Kidney capillary endothelial cell (primary cell): ENCODE measurements at regions not wholly inside any gene's neighbourhood (a gene's known extent, or its start where the extent isn't known, plus 50 kb on each side); places are given as distances from the start of the nearest gene placed in this dataset.
"Not testable (repeated sequence)": the region's sequence is repeated elsewhere in the genome, so short reads cannot be mapped to it uniquely, and the experiment has no call there.

ENCODE experiments used
- DNase-seq: peaks from one replicate; pipeline ENCODE4 v3.0.0-alpha.2; 2018; ENCODE audit warnings: low spot score

GRCh38 chr2:219726916-219727315 lies 99.5 kb downstream of the SLC4A3 start:
- DNase-seq: no peak

- DNase-seq: no peak
Measured at GRCh38 chr2:219727771-219728429, 100.5 kb downstream of the SLC4A3 start.

- no peak for DNase-seq
Measured at GRCh38 chr2:219728991-219729487, 101.6 kb downstream of the SLC4A3 start.

GRCh38 chr2:219731173-219731572 lies 103.7 kb downstream of the SLC4A3 start:
- no peak for DNase-seq

- no peak for DNase-seq
Measured at GRCh38 chr2:219733106-219733505, 105.7 kb downstream of the SLC4A3 start.

GRCh38 chr2:219733746-219734145 lies 106.3 kb downstream of the SLC4A3 start:
- no peak for DNase-seq

- DNase-seq: peak; percentile 49
Measured at GRCh38 chr2:219736209-219736608, 108.8 kb downstream of the SLC4A3 start.

GRCh38 chr2:219737270-219737691 lies 109.9 kb downstream of the SLC4A3 start:
- no peak for DNase-seq

GRCh38 chr2:219739066-219739465 lies 111.6 kb downstream of the SLC4A3 start:
- DNase-seq: no peak

- no peak for DNase-seq
Measured at GRCh38 chr2:219739866-219740440, 112.5 kb downstream of the SLC4A3 start.

GRCh38 chr2:219743548-219743947 lies 116.1 kb downstream of the SLC4A3 start:
- DNase-seq: no peak

- no peak for DNase-seq
Measured at GRCh38 chr2:219744066-219744465, 116.6 kb downstream of the SLC4A3 start.

- no peak for DNase-seq
Measured at GRCh38 chr2:219744600-219744999, 117.2 kb downstream of the SLC4A3 start.

GRCh38 chr2:219747637-219748036 lies 120.2 kb downstream of the SLC4A3 start:
- DNase-seq: no peak

GRCh38 chr2:219748671-219749570 lies 121.5 kb downstream of the SLC4A3 start:
- no peak for DNase-seq

GRCh38 chr2:219751121-219751520 lies 123.7 kb downstream of the SLC4A3 start:
- not testable (repeated sequence) for DNase-seq

- DNase-seq: no peak
Measured at GRCh38 chr2:219752726-219753125, 125.3 kb downstream of the SLC4A3 start.

GRCh38 chr2:219758907-219759680 lies 131.7 kb downstream of the SLC4A3 start:
- no peak for DNase-seq

GRCh38 chr2:219759801-219760200 lies 132.4 kb downstream of the SLC4A3 start:
- DNase-seq: no peak

- DNase-seq: no peak
Measured at GRCh38 chr2:219765231-219765911, 137.9 kb downstream of the SLC4A3 start.

GRCh38 chr2:219766658-219767057 lies 139.2 kb downstream of the SLC4A3 start:
- DNase-seq: no peak
